HTR-8/SVneo (cell line): ENCODE measurements at regions not wholly inside any gene's neighbourhood (a gene's known extent, or its start where the extent isn't known, plus 50 kb on each side); places are given as distances from the start of the nearest gene placed in this dataset.
A peak's percentile ranks its signal among the peaks of the same experiment; 100 is the strongest.

Experiments
- DNase-seq: peaks from one replicate; pipeline ENCODE4 v3.0.0; 2011; ENCODE audit warnings: low spot score, mixed read lengths; ENCODE audit not compliant: insufficient read length
- FAIRE-seq: peaks from 2 replicates; lab custom pipeline; 2011; peaks lifted over from hg19 to GRCh38; lab: Jason Lieb, UNC

- no peak for DNase-seq
- FAIRE-seq = no peak
Measured at GRCh38 chr1:191279266-191279800, 801.7 kb upstream of the BRINP3 start.

- FAIRE-seq (no peak), DNase-seq (no peak)
Measured at GRCh38 chr1:191284175-191284574, 806.5 kb upstream of the BRINP3 start.

GRCh38 chr1:191290441-191290840 lies 812.8 kb upstream of the BRINP3 start:
- no peak for FAIRE-seq
- DNase-seq = no peak

- DNase-seq (no peak), FAIRE-seq (no peak)
Measured at GRCh38 chr1:191305370-191305769, 827.7 kb upstream of the BRINP3 start.

GRCh38 chr1:191306916-191307315 lies 829.3 kb upstream of the BRINP3 start:
- FAIRE-seq (no peak), DNase-seq (no peak)

- DNase-seq = no peak
- FAIRE-seq = no peak
Measured at GRCh38 chr1:191320062-191320461, 838.2 kb upstream of the RGS18 start.

GRCh38 chr1:191327868-191328267 lies 830.4 kb upstream of the RGS18 start:
- no peak for DNase-seq
- no peak for FAIRE-seq

- FAIRE-seq (no peak), DNase-seq (peak; percentile 12)
Measured at GRCh38 chr1:191343816-191344215, 814.4 kb upstream of the RGS18 start.

- FAIRE-seq (no peak), DNase-seq (no peak)
Measured at GRCh38 chr1:191346381-191346780, 811.9 kb upstream of the RGS18 start.

GRCh38 chr1:191348328-191348727 lies 809.9 kb upstream of the RGS18 start:
- FAIRE-seq = no peak
- DNase-seq = no peak

GRCh38 chr1:191350938-191351337 lies 807.3 kb upstream of the RGS18 start:
- DNase-seq (no peak), FAIRE-seq (no peak)

GRCh38 chr1:191358724-191359123 lies 799.5 kb upstream of the RGS18 start:
- FAIRE-seq (no peak), DNase-seq (no peak)

- DNase-seq = no peak
- no peak for FAIRE-seq
Measured at GRCh38 chr1:191366686-191367085, 791.6 kb upstream of the RGS18 start.

- FAIRE-seq (no peak), DNase-seq (no peak)
Measured at GRCh38 chr1:191368891-191369654, 789.2 kb upstream of the RGS18 start.

GRCh38 chr1:191371626-191372025 lies 786.6 kb upstream of the RGS18 start:
- DNase-seq (no peak), FAIRE-seq (no peak)

GRCh38 chr1:191388283-191388682 lies 770.0 kb upstream of the RGS18 start:
- no peak for FAIRE-seq
- no peak for DNase-seq

- DNase-seq = no peak
- no peak for FAIRE-seq
Measured at GRCh38 chr1:191396622-191397021, 761.6 kb upstream of the RGS18 start.

- FAIRE-seq = no peak
- no peak for DNase-seq
Measured at GRCh38 chr1:191398551-191398950, 759.7 kb upstream of the RGS18 start.

- FAIRE-seq (no peak), DNase-seq (no peak)
Measured at GRCh38 chr1:191405417-191405816, 752.8 kb upstream of the RGS18 start.

- DNase-seq (no peak), FAIRE-seq (no peak)
Measured at GRCh38 chr1:191414981-191415640, 743.2 kb upstream of the RGS18 start.

- DNase-seq = no peak
- FAIRE-seq = no peak
Measured at GRCh38 chr1:191419842-191420241, 738.4 kb upstream of the RGS18 start.

- FAIRE-seq (no peak), DNase-seq (no peak)
Measured at GRCh38 chr1:191427593-191427992, 730.7 kb upstream of the RGS18 start.
